Right forelimb (tissue), 1 donor: ENCODE measurements at regions not wholly inside any gene's neighbourhood (a gene's known extent, or its start where the extent isn't known, plus 50 kb on each side); places are given as distances from the start of the nearest gene placed in this dataset.

ENCODE experiments used
- DNase-seq: peaks from one replicate; pipeline ENCODE4 v3.0.0-alpha.2; 2018

DNA sequence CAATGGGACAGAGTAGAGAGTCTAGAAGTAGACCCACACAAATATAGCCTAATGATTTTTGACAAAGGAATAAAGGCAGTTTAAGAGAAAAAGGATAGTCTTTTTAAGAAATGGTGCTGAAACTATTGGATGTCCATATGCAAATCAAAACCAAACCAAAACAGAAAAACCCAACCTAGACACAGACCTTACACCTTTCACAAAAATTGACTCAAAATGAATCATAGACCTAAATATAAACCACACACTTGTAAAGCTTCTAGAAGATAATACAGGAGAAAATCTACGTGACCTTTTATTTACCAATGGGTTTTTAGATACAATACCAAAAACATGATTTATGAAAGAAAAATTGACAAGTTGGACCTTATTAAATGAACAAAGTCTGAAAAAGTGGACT, 66.4 kb upstream of the MPHOSPH6 start:
- no peak for DNase-seq

- no peak for DNase-seq
These were observed 62.8 kb upstream of the MPHOSPH6 start for GRCh38 chr16:82232806-82233205.

DNA sequence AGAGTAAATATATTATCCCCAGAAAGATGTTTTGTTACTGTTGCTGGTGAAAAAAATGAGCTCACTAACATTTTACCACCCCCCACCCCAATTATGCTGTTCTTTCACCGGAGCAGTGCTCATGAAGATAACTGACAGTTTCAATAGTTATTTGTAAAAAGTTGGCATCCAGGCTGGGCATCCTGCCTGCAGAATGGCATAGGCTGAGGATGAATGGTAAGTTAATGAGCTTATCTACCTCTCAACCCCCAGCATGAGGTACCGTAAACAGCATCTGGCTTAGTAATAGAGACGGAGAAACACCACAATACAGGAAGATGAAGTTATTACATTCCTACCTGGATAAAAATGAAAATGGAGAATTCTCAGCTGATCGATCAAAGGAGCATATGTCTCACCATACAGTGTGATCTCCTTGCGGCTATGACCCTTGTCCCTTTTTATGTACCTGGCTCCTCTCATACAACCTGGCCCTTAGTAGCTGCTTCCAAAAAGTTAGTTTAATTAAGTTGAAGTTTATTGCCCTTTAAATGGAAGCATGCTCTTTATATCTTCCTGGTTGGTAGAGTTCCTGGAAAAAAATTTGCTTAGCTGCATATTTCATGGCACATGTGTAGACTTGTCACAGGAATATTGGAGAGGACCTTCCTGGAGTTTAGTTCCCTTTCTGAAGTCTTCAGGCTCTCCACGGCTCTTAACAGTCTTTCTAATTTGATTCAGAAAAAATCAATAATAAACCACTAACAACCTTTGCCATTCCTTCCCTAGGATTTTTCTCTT, 61.2 kb upstream of the MPHOSPH6 start:
- DNase-seq: no peak

GRCh38 chr16:82229800-82230619, 60.0 kb upstream of the MPHOSPH6 start:
- DNase-seq: peak; percentile 51

DNA sequence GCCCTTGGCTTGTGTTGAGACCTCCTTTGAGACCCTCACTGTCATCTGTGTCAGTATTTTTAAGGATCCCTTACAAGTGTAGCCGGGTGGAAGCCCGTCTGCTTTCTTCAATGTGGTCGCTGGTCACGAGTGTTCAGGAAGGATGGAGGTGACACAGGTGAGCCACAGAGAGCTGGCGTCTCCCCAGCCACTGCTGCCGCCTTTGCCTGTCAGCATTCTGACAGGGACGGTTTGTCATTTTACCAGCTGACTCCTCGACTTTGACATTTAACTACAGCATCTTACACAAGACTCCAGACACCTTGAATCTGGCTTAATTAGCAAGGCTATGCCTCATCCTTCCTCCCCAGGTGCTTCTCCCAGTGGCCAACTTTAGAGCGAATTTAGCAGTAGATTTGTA, 56.3 kb upstream of the MPHOSPH6 start:
- DNase-seq: no peak

GRCh38 chr16:82224821-82225220, 54.8 kb upstream of the MPHOSPH6 start:
- no peak for DNase-seq

DNA sequence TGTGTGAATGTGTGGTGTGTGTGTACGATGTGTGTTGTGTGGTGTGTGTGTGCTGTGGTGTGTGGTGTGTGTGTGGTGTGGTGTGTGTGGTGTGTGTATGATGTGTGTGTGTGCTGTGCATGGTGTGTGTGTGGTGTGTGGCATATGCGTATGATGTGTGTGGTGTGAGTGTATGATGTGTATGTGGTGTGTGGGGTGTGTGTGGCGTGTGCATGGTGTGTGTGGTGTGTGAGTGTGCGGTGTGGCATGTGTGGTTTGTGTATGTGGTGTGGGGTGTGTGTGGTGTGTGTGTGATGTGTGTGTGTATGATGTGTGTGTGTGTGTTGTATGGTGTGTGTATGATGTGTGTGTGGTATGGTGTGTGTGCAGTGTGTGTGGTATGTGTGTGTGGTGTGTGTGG, 50.5 kb upstream of the MPHOSPH6 start:
- DNase-seq: no peak
